NCI-H2196 (cell line): ENCODE measurements at regions not wholly inside any gene's neighbourhood (a gene's known extent, or its start where the extent isn't known, plus 50 kb on each side); places are given as distances from the start of the nearest gene placed in this dataset.
"Not testable (repeated sequence)": the region's sequence is repeated elsewhere in the genome, so short reads cannot be mapped to it uniquely, and the experiment has no call there.

ENCODE experiments used
- DNase-seq: peaks from one replicate; lab custom pipeline; 2025; ENCODE audit not compliant: unreplicated experiment; lab: John Stamatoyannopoulos, UW

- DNase-seq, result no peak
Observed at GRCh38 chr7:8314566-8314965, 52.6 kb upstream of the ICA1 start.

DNA sequence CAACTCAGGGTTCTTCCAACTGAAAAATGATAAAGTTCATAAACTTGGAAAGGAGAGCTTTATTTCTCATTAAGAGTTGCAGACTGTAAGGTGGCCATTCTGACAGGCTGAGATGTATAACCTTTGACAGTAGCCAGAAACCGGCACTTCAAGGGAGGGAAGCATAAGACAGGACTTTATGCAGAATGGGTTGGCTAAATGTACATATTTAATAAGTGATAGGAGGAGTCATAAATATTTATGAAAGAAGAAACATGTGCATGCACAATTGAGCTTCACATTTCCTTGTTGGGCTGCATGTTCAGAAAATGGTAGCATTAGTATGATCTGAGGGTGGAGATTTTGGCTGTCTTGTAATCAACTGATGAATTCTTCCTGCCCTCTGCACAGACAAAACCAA, 57.1 kb upstream of the ICA1 start:
- DNase-seq, result no peak

DNA sequence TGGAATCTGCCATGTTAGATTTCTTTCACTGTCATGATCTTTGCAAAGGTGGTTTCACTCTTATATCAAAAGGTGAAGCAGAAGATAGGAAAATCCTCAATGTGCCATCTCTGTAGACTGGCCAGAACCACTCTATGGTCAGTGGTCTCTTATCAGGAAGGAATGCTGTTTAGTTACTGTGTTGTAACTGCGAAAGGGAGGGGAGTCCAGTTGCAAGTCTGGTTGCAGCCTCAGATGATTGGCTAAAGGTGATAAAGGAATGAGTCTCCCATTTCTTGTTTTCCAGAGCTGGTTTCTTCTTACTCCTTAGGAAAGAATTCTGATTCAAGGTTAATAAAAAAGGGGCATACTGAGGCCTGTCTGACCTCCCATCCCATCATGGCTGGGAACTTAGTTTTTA, 58.2 kb upstream of the ICA1 start:
- no peak for DNase-seq

- no peak for DNase-seq
Observed at GRCh38 chr7:8321312-8321711, 59.3 kb upstream of the ICA1 start.

- no peak for DNase-seq
Observed at GRCh38 chr7:8322667-8323066, 60.7 kb upstream of the ICA1 start.

- DNase-seq, result no peak
Observed at GRCh38 chr7:8325067-8325466, 63.1 kb upstream of the ICA1 start.

GRCh38 chr7:8327199-8327598, 65.2 kb upstream of the ICA1 start:
- no peak for DNase-seq

- no peak for DNase-seq
Observed at GRCh38 chr7:8338206-8338605, 76.2 kb upstream of the ICA1 start.

- DNase-seq, result no peak
Observed at GRCh38 chr7:8343556-8343955, 81.6 kb upstream of the ICA1 start.

DNA sequence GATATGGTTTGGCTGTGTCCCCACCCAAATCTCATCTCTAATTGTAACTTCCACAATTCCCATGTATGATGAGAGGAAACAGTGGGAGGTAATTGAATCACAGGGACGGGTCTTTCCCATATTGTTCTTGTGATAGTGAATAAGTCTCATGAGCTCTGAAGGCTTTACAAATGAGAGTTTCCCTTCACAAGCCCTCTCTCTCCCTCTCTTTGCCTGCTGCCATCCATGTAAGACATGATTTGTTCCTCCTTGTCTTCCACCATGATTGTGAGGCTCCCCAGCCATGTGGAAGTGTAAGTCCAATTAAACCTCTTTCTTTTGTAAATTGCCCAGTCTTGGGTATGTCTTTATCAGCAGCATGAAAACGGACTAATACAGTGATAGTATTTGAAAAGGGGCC, 85.4 kb upstream of the ICA1 start:
- DNase-seq, result not testable (repeated sequence)

DNA sequence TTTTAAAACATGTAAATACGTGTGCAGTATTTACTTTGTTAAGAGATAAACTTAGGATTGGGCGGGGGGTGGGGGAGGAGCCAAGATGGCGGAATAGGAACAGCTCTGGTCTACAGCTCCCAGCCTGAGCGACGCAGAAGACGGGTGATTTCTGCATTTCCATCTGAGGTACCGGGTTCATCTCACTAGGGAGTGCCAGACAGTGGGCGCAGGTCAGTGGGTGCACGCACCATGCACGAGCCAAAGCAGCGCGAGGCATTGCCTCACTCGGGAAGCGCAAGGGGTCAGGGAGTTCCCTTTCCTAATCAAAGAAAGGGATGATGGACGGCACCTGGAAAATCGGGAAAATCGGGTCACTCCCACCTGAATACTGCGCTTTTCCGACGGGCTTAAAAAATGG, 81.8 kb upstream of the NXPH1 start:
- not testable (repeated sequence) for DNase-seq

DNA sequence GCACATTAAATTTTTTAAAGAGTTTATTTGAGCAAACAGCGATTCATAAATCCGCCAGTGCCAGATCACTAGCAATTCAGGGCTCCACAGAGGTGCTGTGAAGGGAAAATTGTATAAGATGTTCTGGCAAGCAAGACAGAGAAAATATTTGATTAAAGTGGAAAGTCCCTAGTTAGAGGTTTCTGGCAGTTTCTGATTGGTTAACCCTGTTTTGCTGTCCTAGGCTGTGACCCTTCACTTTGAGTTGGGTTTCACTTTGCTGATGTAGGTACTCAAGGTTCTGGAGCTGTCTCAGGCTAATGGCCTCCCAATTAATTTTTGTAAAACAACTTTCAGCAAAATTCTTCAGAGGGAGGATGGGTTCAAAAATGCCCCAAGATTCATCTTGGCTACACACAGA, 79.4 kb upstream of the NXPH1 start:
- no peak for DNase-seq

GRCh38 chr7:8354503-8354902, 78.9 kb upstream of the NXPH1 start:
- DNase-seq, result no peak

DNA sequence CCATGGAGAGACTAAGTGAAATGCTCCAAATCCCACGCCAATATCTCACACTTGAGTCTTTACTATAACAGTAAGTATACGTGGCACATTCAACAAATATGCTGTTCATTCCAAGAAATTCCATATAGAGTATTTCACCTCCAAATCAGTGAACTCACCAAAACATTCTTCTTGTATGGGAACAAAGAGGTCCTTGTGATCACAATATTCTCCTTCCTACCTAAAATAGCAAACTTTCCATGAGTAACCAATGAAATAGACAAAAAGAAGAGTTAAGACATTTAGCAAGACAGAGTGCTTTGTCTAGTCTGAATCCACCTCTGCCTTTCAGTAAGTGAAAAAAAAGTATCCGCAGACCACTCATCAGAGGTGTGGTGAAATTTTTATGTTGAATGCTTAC, 77.3 kb upstream of the NXPH1 start:
- no peak for DNase-seq

DNA sequence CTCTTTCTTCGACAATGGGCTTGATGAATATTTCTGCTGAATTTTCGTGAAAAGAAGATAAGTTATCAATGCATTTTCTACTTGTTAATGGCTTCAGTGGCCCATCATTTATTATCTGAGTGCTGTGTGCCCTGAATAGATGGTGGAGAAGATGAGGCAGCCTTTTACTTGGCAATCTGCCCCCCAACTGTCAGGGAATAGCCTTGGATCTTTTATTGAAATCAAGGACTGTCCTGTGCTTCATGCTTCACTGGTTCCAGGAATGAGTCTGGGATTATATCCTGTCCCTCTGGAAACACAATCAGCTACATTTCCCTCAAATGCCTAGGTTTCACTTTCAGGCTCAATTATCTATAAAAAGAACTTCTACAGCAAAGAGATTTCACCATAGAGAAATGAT, 75.9 kb upstream of the NXPH1 start:
- no peak for DNase-seq

DNA sequence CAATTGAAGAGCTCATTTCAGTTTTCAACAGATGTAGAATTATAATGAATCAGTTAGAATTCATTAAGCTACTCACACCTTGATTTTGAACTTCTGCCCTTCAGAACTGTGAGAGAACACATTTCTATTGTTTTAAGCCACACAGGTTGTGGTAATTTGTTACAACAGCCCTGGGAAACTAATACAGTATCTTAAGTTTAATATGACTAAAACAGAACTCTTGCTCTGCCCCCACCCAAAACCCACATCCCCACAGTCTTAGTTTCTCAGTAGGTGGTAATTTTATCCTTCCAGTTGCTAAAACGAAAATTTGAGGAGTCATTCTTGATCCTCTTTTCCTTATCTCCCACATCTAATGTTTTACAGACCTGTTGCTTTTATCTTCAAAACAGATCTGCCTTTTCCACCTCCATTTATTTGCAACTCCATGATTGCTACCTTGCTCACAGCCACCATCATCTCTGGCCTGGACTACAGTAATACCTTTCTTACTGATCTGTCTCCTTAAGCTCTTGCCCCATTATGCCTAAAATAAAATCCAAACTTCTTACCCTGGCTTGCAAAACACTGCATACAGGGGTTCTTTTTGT, 72.8 kb upstream of the NXPH1 start:
- no peak for DNase-seq

DNA sequence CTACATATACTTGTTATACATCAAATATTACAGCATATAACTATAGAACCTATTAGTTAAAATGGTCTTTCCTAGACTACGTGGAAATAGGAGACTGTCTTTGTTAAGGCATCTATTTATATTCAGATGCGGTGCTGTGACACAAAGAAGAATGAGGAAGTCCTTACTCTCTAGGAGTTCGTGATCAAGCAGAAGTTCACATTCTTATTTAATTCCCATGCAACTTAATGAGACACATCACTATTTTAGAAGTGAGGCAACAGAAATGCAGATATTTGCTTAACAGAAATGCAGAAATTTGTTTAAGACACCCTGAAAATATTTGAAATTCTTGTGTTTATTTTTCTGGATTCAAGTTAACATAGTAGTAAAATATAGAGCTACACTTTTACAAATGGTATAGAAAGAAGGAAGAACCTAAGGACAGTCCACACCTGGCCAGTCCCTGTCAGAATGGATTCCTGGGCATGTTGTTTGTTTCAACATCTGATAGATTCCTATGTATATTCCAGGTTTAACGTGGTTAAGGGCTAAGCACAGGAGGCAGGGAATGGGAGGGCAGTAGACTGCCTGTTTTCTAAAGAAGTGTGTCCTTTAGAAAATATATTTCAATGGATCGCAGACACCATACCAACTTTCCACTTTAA, 70.6 kb upstream of the NXPH1 start:
- DNase-seq, result no peak

DNA sequence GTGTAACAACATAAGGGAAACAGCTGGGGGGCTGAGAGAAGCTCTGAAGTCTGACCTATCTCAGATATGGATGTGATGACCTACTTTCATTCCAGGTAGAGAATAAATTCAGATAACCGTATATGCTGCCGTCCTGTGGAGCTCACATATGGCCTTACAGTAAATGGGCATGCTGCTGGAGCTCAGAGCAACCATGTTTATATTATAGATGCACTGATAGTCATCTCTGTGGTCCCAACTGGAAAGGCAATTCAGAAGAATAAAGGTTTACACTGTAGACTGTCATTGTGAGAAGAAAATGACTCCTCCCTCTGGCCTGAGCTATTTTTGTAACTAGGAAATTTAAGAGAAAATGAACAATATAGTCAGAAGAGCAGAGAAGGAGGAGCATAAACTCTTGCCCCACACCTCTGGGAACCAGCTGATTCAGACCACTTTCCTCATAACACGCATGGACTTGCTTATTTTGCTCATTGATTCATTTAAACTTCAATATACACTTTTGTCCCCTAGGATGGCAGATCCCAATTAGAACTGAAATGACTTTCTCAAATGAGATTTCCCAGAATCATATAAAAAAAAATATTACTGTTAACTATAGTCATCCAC, 69.9 kb upstream of the NXPH1 start:
- DNase-seq, result no peak

GRCh38 chr7:8365499-8366110, 67.8 kb upstream of the NXPH1 start:
- DNase-seq, result peak; percentile 39

DNA sequence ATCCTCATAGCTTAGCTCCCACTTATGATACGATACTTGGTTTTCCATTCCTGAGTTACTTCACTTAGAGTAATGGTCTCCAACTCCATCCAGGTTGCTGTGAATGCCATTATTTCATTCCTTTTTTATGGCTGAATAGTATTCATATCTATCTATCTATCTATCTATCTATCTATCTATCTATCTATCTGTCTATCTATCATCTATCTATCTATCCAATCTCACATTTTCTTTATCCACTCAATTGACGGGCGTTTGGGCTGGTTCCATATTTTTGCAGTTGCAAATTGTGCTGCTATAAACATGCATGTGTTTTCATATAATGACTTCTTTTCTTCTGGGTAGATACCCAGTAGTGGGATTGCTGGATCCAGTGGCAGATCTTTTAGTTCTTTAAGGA, 65.4 kb upstream of the NXPH1 start:
- DNase-seq, result not testable (repeated sequence)

DNA sequence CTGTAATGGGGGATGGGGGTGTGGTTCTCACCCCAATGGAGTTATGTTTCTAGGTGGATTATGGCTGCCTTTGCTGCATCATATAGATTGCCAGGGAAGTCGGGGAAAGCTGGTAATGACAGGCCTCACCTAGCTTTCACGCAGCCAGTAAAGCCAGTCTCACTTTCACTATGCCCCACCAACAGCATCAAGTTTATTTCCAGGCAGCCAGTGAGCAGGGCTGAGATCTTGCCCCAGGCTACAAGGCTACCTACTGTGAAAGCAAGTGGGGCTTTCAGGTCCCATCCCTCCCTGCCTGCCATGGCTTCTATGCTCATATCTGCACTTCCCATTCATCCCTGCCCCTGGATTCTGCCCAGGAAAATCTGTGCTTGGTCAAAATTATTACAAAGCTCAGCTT, 61.7 kb upstream of the NXPH1 start:
- DNase-seq, result no peak

GRCh38 chr7:8373851-8374250, 59.6 kb upstream of the NXPH1 start:
- no peak for DNase-seq
